OCI-LY3 (cell line): ENCODE measurements at regions not wholly inside any gene's neighbourhood (a gene's known extent, or its start where the extent isn't known, plus 50 kb on each side); places are given as distances from the start of the nearest gene placed in this dataset.

Experiments used
- CTCF ChIP-seq: fragments of 200-600, 300-600 bp; sonication (generic); IDR thresholded peaks from 2 replicates; pipeline ENCODE4 v1.5.1; 2014; ENCODE audit warnings: antibody characterized with exemption, low read length, low read depth
- EZH2phosphoT487 ChIP-seq: fragments of 200-600 bp; shearing (Covaris generic); IDR thresholded peaks from 2 replicates; pipeline ENCODE4 v1.6.1; 2018; ENCODE audit warnings: antibody characterized with exemption, mixed run types, low read depth

- TF ChIP-seq CTCF (no peak), EZH2phosphoT487 (no peak)
These were observed 250.5 kb downstream of the TMEM121 start for GRCh38 chr14:105776924-105777323.
